Transverse colon (tissue), 4 donors: ENCODE measurements at regions not wholly inside any gene's neighbourhood (a gene's known extent, or its start where the extent isn't known, plus 50 kb on each side); places are given as distances from the start of the nearest gene placed in this dataset.

Experiments used
- DNase-seq: peaks from one replicate; pipeline ENCODE4 v3.0.0-alpha.2; 2019
- H3K27ac ChIP-seq, 4 donors: fragments of 200-600 bp; sonication (generic); 2 replicates each; pipeline ENCODE4 v1.5.1; 2016 to 2018; ENCODE audit warnings: inconsistent platforms in 4 of 4
- H3K27me3 ChIP-seq: fragments of 200-600 bp; sonication (generic); 2 replicates; pipeline ENCODE4 v1.5.1; 2017; ENCODE audit warnings: inconsistent platforms
- H3K36me3 ChIP-seq, 4 donors: fragments of 200-600 bp; sonication (generic); 2 replicates each; pipeline ENCODE4 v1.5.1; 2017 to 2019; ENCODE audit warnings: inconsistent platforms in 4 of 4
- H3K4me1 ChIP-seq, 4 donors: fragments of 200-600 bp; sonication (generic); 2 replicates each; pipeline ENCODE4 v1.5.1; 2017 to 2020; ENCODE audit warnings: inconsistent platforms in 4 of 4
- H3K4me3 ChIP-seq, 4 donors: fragments of 200-600 bp; sonication (generic); 1 replicate in 1 of 4; 2 replicates in 3 of 4; pipeline versions ENCODE4 v1.5.1 to v1.6.1; 2017 to 2019; ENCODE audit warnings: inconsistent platforms in 4 of 4
- H3K9me3 ChIP-seq, 2 donors: fragments of 200-600 bp; sonication (generic); 2 replicates each; pipeline ENCODE4 v1.5.1; 2017 to 2019; ENCODE audit warnings: inconsistent platforms in 2 of 2
- EP300 ChIP-seq: sonication (generic); formaldehyde crosslinking; IDR thresholded peaks from one replicate; pipeline ENCODE4 v1.6.1; 2017; ENCODE audit warnings: antibody characterized with exemption, low read depth
- POLR2A ChIP-seq: fragments of 450-650 bp; IDR thresholded peaks from one replicate; pipeline ENCODE4 v1.6.1; 2016; ENCODE audit warnings: antibody characterized with exemption, mild to moderate bottlenecking, moderate library complexity
- POLR2AphosphoS5 ChIP-seq, 3 donors: sonication (generic); formaldehyde crosslinking; IDR thresholded peaks; one replicate each; pipeline ENCODE4 v1.6.1; 2016; ENCODE audit warnings: antibody characterized with exemption in 3 of 3
- WGBS, 2 donors: methylation state at CpG; one replicate each; pipeline ENCODE4 v1.1.5; 2018; ENCODE audit warnings: low coverage in 1 of 2; 5-methylcytosine and 5-hydroxymethylcytosine counted together
- in situ Hi-C, 4 donors: fragments of 200-750 bp; cut with MboI; loops; one replicate each; pipeline versions ENCODE4 v1.15.0 to v1.15.1; 2017; ENCODE audit warnings: low sequenced_read_pairs in 3 of 4, low pct_ligation_motif_present in 1 of 4, low pct_unique_long_range_greater_than_20kb in 1 of 4
- intact Hi-C: fragments of 100-400 bp; cut with DNase I; formaldehyde crosslinking; loops from one replicate; pipeline ENCODE4 v1.15.1; 2023; ENCODE audit warnings: low total_unique reads
- TF ChIP-seq, protein P1 (sequence below), 5 experiments: fragments of 200-600 bp in 3 of 5; fragments of 450-650 bp in 2 of 5; sonication (generic) in 3 of 5; IDR thresholded peaks; 1 replicate in 2 of 5; 2 replicates in 3 of 5; pipeline ENCODE4 v1.5.1; 2016 to 2017; ENCODE audit warnings: antibody characterized with exemption in 5 of 5, inconsistent platforms in 3 of 5, mild to moderate bottlenecking in 2 of 5, moderate library complexity in 1 of 5

DNA sequence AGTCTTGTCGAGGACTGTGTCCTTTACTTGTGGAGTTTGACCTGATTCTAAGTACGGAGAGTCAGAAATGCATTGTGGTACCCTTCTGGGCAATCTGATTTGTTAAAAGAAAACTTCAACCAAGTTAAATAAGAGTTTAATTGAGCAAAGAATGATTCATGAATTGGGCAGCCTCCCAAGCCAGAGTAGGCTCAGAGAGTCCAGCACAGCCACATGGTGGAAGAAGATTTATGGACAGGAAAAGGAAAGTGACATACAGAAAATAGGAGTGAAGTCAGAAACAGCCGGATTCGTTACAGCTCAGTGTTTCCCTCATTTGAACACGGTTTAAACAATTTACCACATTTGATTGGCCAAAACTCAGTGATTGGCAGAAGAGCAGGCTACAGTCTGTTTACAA is 329.2 kb downstream of the DHX35 start:
- Histone ChIP-seq H3K4me3 (no peak overlapping the region), H3K9me3 (no peaks in the 10 kb centered on the region), H3K36me3 (no peaks in the 10 kb centered on the region), H3K4me1 (no peaks in the 10 kb centered on the region), H3K27ac (no peak overlapping the region), H3K27me3 (no peaks in the 10 kb centered on the region)
- intact Hi-C loops (no loop called here), in situ Hi-C loops (loop anchor here in 1 of 4 donors (25.0 kb wide), 1 partner anchor 571 kb away; no protein-coding TSS in a partner anchor)
- TF ChIP-seq POLR2A (no peak), POLR2AphosphoS5 (IDR thresholded peaks at IDR 0.05) (peak in 2 of 3 donors; percentile 8 to 23)
- WGBS, 2 donors: 45 to 46% methylated on average over 4 to 5 of the region's 5 CpGs
- DNase-seq: no peak

DNA sequence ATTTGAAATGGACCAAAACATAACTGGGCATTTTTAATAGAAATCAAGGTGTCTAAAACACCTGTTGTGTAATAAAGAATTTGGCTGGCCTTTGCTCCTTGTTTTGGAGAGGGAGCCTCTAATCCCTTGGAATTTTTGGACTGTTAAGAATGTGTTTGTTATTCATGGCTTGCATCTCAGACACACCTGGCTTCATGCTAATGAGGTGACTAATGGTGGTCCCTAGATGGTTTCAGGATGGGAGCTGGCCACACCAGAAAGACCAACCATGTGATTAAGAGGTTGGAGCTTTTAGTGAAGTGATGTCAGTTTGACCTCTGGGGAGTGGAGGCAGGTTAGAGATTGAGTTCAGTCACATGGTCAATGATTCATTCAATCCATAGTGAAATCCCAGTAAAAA is 328.4 kb downstream of the DHX35 start:
- DNase-seq: no peak
- no peaks in the 10 kb centered on the region for H3K27me3 ChIP-seq
- intact Hi-C loops: no loop called here
- H3K36me3 ChIP-seq: no peaks in the 10 kb centered on the region
- H3K4me1 ChIP-seq: no peaks in the 10 kb centered on the region
- in situ Hi-C loops: loop anchor here in 1 of 4 donors (25.0 kb wide), 1 partner anchor 572 kb away; no protein-coding TSS in a partner anchor
- H3K9me3 ChIP-seq: no peaks in the 10 kb centered on the region
- H3K27ac ChIP-seq: no peak overlapping the region
- no peak for TF ChIP-seq POLR2A
- TF ChIP-seq, protein P1, sequence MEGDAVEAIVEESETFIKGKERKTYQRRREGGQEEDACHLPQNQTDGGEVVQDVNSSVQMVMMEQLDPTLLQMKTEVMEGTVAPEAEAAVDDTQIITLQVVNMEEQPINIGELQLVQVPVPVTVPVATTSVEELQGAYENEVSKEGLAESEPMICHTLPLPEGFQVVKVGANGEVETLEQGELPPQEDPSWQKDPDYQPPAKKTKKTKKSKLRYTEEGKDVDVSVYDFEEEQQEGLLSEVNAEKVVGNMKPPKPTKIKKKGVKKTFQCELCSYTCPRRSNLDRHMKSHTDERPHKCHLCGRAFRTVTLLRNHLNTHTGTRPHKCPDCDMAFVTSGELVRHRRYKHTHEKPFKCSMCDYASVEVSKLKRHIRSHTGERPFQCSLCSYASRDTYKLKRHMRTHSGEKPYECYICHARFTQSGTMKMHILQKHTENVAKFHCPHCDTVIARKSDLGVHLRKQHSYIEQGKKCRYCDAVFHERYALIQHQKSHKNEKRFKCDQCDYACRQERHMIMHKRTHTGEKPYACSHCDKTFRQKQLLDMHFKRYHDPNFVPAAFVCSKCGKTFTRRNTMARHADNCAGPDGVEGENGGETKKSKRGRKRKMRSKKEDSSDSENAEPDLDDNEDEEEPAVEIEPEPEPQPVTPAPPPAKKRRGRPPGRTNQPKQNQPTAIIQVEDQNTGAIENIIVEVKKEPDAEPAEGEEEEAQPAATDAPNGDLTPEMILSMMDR (IDR thresholded peaks at IDR 0.05): no peak
- no peak for TF ChIP-seq EP300
- TF ChIP-seq POLR2AphosphoS5 (IDR thresholded peaks at IDR 0.05): no peak
- H3K4me3 ChIP-seq: no peak overlapping the region

DNA sequence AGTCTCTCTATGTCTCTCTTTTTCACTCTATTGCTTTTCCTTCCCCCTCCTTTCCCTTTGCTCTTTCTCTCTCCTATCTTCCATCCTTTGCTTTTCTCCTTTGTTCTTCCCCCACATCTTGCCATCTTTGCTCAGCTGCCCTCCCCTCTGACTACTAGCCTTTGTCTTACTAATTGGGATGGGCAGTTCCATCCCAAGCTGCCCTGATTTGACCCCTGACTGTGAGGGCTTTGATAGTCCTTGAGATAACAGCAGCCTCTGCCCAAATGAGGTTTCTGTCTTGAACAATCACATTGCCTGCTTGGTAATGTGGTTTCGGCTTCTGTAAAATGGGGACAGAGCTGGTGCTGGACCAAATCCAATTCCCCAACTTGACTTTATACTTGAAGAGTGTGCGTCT is 327.7 kb downstream of the DHX35 start:
- no peaks in the 10 kb centered on the region for H3K27me3 ChIP-seq
- in situ Hi-C loops: loop anchor here in 2 of 4 donors (10.0 to 25.0 kb wide), 2 partner anchors 572 to 585 kb away; no protein-coding TSS in a partner anchor

DNA sequence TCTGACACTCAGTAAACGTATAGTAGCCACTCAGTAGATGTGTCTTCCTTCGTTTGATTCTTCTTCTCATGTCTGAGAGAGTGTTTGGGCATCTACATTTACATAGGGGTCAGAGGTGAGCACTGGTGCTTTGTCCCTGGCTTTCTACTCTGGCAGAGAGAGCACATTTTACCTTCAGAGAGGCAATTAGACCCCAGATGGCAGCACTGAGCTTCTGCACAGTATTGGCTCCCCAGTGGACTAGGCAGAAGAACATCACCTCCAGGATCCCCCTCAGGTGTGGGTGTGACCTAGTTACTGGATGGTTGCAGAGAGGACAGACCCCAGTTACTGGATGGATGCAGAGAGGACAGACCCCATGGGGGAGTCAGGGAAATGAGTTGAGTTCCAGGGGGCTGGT is 327.2 kb downstream of the DHX35 start:
- Histone ChIP-seq H3K9me3 (no peaks in the 10 kb centered on the region), H3K36me3 (no peaks in the 10 kb centered on the region), H3K4me3 (no peak overlapping the region), H3K27ac (no peak overlapping the region), H3K4me1 (no peaks in the 10 kb centered on the region), H3K27me3 (no peaks in the 10 kb centered on the region)
- intact Hi-C loops (no loop called here), in situ Hi-C loops (loop anchor here in 2 of 4 donors (10.0 to 25.0 kb wide), 2 partner anchors 573 to 585 kb away; no protein-coding TSS in a partner anchor)
- 53% methylated on average over 2 of the region's 2 CpGs; no CpG with 5 or more reads in 1 of the 2 donors for WGBS, 2 donors
- DNase-seq: no peak
- TF ChIP-seq POLR2AphosphoS5 (IDR thresholded peaks at IDR 0.05): no peak
- TF ChIP-seq, protein P1 (IDR thresholded peaks at IDR 0.05): peak in 2 of 5 experiments; percentile 11 to 22

More for the DNA sequence above, 327.7 kb downstream of the DHX35 start:
- H3K4me3 ChIP-seq: no peak overlapping the region
- no peaks in the 10 kb centered on the region for H3K4me1 ChIP-seq
- WGBS, 2 donors: 89 to 100% methylated on average over 1 to 2 of the region's 2 CpGs
- H3K9me3 ChIP-seq: no peaks in the 10 kb centered on the region
- no peaks in the 10 kb centered on the region for H3K36me3 ChIP-seq
- no peak for DNase-seq
- no peak overlapping the region for H3K27ac ChIP-seq
- TF ChIP-seq POLR2A: no peak
- no peak for TF ChIP-seq POLR2AphosphoS5 (IDR thresholded peaks at IDR 0.05)
- no peak for TF ChIP-seq EP300
- TF ChIP-seq, protein P1 (IDR thresholded peaks at IDR 0.05): no peak
- intact Hi-C loops: no loop called here

DNA sequence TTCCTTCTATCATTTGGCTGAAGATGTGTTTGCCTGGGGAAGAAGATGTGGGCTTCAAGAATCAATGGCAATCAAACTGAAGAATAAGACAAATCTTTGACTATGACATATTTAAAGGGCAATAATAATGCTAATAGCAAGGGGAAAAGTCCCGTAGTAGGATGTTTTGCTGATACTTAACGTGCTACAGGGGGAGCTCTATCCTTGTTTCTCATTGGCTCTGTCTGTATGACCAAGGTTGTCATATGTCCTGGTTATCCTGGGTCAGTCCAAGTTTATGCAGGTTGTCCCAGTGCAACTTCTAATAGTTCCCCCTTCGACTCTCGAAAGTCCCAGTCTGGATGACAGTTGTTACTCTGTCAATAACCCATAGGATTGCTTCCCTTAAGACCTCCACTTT is 321.3 kb downstream of the DHX35 start:
- intact Hi-C loops: no loop called here
- in situ Hi-C loops: loop anchor here in 2 of 4 donors (10.0 to 25.0 kb wide), 2 partner anchors 579 to 591 kb away; no protein-coding TSS in a partner anchor
- no peaks in the 10 kb centered on the region for H3K4me1 ChIP-seq
- H3K36me3 ChIP-seq: no peaks in the 10 kb centered on the region
- H3K4me3 ChIP-seq: no peak overlapping the region
- no peaks in the 10 kb centered on the region for H3K9me3 ChIP-seq
- DNase-seq: no peak
- TF ChIP-seq POLR2AphosphoS5 (IDR thresholded peaks at IDR 0.05) (no peak), EP300 (no peak), POLR2A (no peak)
- TF ChIP-seq, protein P1 (IDR thresholded peaks at IDR 0.05): no peak
- no peaks in the 10 kb centered on the region for H3K27me3 ChIP-seq
- WGBS, 2 donors: 72 to 74% methylated on average over 3 to 4 of the region's 4 CpGs
- H3K27ac ChIP-seq: no peak overlapping the region
